ENCODE measurements at regions not wholly inside any gene's neighbourhood (a gene's known extent, or its start where the extent isn't known, plus 50 kb on each side); places are given as distances from the start of the nearest gene placed in this dataset.

DNA sequence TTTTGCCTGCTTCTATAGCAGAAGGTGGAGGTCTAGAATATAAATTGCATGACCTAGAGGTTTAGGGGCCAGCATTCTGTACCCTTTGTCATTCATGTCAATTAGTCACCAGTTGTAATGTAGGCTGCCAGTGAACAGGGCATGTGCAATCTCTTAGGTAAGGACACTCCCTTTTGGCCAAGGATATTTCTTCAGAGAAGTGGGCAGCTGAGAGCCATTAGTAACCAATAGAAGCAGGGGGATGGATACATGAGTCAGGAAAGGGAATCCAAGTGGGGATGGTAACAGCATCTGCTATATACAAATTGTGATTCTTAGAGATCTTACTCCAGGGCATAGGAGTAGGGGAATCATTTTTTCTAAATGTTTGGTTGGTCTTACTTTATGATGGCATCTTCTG, 494.2 kb upstream of the JAG1 start:
- TF ChIP-seq, protein P1, sequence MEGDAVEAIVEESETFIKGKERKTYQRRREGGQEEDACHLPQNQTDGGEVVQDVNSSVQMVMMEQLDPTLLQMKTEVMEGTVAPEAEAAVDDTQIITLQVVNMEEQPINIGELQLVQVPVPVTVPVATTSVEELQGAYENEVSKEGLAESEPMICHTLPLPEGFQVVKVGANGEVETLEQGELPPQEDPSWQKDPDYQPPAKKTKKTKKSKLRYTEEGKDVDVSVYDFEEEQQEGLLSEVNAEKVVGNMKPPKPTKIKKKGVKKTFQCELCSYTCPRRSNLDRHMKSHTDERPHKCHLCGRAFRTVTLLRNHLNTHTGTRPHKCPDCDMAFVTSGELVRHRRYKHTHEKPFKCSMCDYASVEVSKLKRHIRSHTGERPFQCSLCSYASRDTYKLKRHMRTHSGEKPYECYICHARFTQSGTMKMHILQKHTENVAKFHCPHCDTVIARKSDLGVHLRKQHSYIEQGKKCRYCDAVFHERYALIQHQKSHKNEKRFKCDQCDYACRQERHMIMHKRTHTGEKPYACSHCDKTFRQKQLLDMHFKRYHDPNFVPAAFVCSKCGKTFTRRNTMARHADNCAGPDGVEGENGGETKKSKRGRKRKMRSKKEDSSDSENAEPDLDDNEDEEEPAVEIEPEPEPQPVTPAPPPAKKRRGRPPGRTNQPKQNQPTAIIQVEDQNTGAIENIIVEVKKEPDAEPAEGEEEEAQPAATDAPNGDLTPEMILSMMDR (IDR thresholded peaks at IDR 0.05; ENCODE audit: low read depth, low read length), result no peak
- TF ChIP-seq EZH2phosphoT487 (IDR thresholded peaks at IDR 0.05; ENCODE audit: low read depth), result no peak
- H2AFZ ChIP-seq (ENCODE audit: low read depth, low read length), result no peak overlapping the region
- H3K79me2 ChIP-seq (ENCODE audit: low read length), result no peaks in the 10 kb centered on the region
- H3K27ac ChIP-seq (ENCODE audit: low read length), result no peak overlapping the region
- no peak overlapping the region for H3K4me2 ChIP-seq (ENCODE audit: low read length)
- peaks cover 20% of the 10 kb centered on the region; the same call in 1 of the 2 replicates for H3K27me3 ChIP-seq (ENCODE audit: low read depth, low read length)
- H3K36me3 ChIP-seq (replicated peaks; ENCODE audit: low read depth, low read length), result no peaks in the 10 kb centered on the region
- no peak overlapping the region for H3K4me3 ChIP-seq (ENCODE audit: low read length)
- H3K4me1 ChIP-seq (ENCODE audit: low read length), result no peaks in the 10 kb centered on the region
- no peaks in the 10 kb centered on the region for H4K20me1 ChIP-seq (ENCODE audit: insufficient read depth, low read length)
- no peak overlapping the region for H3K9ac ChIP-seq (ENCODE audit: low read length)
- no peaks in the 10 kb centered on the region for H3K9me3 ChIP-seq (ENCODE audit: insufficient read depth, low read length)

DNA sequence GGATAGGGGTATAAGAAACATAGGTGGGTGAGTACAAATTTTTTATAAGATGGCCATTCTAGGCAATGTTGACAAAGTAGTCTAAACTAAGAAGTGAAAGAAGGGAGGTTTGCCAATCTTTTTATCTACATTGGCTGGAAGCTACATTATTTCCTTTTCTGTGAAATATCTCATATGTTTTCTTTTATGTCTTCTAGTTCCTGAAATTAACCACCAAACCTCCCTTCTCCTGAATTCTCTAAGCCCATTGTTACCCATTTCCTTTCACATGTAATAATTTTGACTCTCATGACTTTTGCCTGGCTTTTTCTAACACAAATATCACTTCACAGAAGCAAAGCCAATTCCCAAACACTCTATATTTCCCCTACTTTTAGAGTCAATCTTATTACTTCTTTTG, 496.2 kb upstream of the JAG1 start:
- H2AFZ ChIP-seq (ENCODE audit: low read depth, low read length), result no peak overlapping the region
- no peaks in the 10 kb centered on the region for H3K9me3 ChIP-seq (ENCODE audit: insufficient read depth, low read length)
- no peak overlapping the region for H3K4me2 ChIP-seq (ENCODE audit: low read length)
- H3K27me3 ChIP-seq (ENCODE audit: low read depth, low read length), result peaks cover 13% of the 10 kb centered on the region; the same call in 1 of the 2 replicates
- H3K4me1 ChIP-seq (ENCODE audit: low read length), result no peaks in the 10 kb centered on the region
- H3K9ac ChIP-seq (ENCODE audit: low read length), result no peak overlapping the region
- no peaks in the 10 kb centered on the region for H4K20me1 ChIP-seq (ENCODE audit: insufficient read depth, low read length)
- no peaks in the 10 kb centered on the region for H3K79me2 ChIP-seq (ENCODE audit: low read length)
- H3K27ac ChIP-seq (ENCODE audit: low read length), result no peak overlapping the region
- H3K36me3 ChIP-seq (replicated peaks; ENCODE audit: low read depth, low read length), result no peaks in the 10 kb centered on the region
- H3K4me3 ChIP-seq (ENCODE audit: low read length), result no peak overlapping the region
- TF ChIP-seq EZH2phosphoT487 (IDR thresholded peaks at IDR 0.05; ENCODE audit: low read depth), result no peak
- TF ChIP-seq, protein P1 (IDR thresholded peaks at IDR 0.05; ENCODE audit: low read depth, low read length), result no peak

DNA sequence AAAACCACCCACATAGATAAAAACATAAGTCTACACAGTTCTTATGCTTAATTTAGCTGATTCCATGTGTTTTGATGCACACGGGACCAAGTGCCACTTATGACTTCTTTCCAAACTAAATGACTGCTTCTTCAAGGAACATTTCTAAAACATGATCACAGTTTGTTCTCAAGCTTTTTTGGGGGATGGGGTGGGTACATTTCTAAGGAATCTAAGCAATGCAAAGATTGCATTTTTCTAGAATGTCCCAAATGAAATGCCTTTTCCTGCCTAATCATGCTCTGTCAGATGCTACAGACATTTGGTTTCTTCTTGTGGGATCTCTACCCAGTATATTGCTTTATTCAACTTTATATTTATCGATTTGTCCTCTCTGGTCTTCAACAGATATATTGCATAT, 496.8 kb upstream of the JAG1 start:
- no peak for TF ChIP-seq EZH2phosphoT487 (IDR thresholded peaks at IDR 0.05; ENCODE audit: low read depth)
- TF ChIP-seq, protein P1 (IDR thresholded peaks at IDR 0.05; ENCODE audit: low read depth, low read length), result no peak
- H3K79me2 ChIP-seq (ENCODE audit: low read length), result no peaks in the 10 kb centered on the region
- no peaks in the 10 kb centered on the region for H3K9me3 ChIP-seq (ENCODE audit: insufficient read depth, low read length)
- no peak overlapping the region for H2AFZ ChIP-seq (ENCODE audit: low read depth, low read length)
- H3K4me1 ChIP-seq (ENCODE audit: low read length), result no peaks in the 10 kb centered on the region
- H3K4me3 ChIP-seq (ENCODE audit: low read length), result no peak overlapping the region
- no peak overlapping the region for H3K4me2 ChIP-seq (ENCODE audit: low read length)
- H3K9ac ChIP-seq (ENCODE audit: low read length), result no peak overlapping the region
- no peak overlapping the region for H3K27ac ChIP-seq (ENCODE audit: low read length)
- peaks cover 8% of the 10 kb centered on the region; the same call in 1 of the 2 replicates for H3K27me3 ChIP-seq (ENCODE audit: low read depth, low read length)
- no peaks in the 10 kb centered on the region for H4K20me1 ChIP-seq (ENCODE audit: insufficient read depth, low read length)
- H3K36me3 ChIP-seq (replicated peaks; ENCODE audit: low read depth, low read length), result no peaks in the 10 kb centered on the region

DNA sequence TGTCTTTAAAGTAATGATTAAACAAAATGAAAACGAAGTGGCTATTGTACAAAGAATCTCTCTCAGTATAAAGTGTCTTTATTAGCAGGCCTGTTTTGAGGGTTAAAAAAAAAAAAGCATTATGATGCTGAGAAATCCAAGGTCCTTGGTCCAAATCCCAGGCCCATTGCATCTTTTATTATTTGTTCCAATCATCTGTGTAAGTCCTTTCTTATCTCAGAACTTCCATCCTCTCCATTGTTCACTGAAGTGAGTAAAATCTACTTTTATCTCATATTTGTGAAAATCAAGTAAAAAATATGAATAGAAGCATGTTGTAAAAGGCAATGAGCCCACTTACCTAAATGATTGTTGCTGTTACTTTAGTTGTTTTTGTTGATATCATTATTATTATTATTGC, 499.1 kb upstream of the JAG1 start:
- Histone ChIP-seq H3K27me3 (ENCODE audit: low read depth, low read length) (peaks cover 15% of the 10 kb centered on the region; the same call in 1 of the 2 replicates), H3K4me2 (ENCODE audit: low read length) (no peak overlapping the region), H2AFZ (ENCODE audit: low read depth, low read length) (no peak overlapping the region), H3K9ac (ENCODE audit: low read length) (no peak overlapping the region), H4K20me1 (ENCODE audit: insufficient read depth, low read length) (no peaks in the 10 kb centered on the region), H3K4me3 (ENCODE audit: low read length) (no peak overlapping the region), H3K27ac (ENCODE audit: low read length) (no peak overlapping the region), H3K4me1 (ENCODE audit: low read length) (no peaks in the 10 kb centered on the region), H3K79me2 (ENCODE audit: low read length) (no peaks in the 10 kb centered on the region), H3K9me3 (ENCODE audit: insufficient read depth, low read length) (no peaks in the 10 kb centered on the region), H3K36me3 (replicated peaks; ENCODE audit: low read depth, low read length) (no peaks in the 10 kb centered on the region)
- TF ChIP-seq, protein P1 (IDR thresholded peaks at IDR 0.05; ENCODE audit: low read depth, low read length), result no peak

All from OCI-LY3 (cell line).